ENCODE measurements at regions not wholly inside any gene's neighbourhood (a gene's known extent, or its start where the extent isn't known, plus 50 kb on each side); places are given as distances from the start of the nearest gene placed in this dataset.

DNA sequence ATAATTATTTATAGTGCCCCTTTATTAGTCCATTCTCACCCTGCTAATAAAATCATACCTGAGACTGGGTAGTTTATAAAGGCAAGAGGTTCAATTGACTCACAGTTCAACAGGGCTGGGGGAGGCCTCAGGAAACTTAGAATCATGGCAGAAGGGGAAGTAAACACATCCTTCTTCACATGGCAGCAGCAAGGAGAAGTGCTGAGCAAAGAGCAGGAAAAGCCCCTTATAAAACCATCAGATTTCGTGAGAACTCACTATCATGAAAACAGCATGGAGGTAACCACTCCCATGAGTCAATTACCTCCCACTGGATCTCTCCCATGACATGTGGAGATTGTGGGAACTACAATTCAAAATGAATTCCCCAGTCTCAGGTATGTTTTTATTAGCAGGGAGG lies 89.9 kb upstream of the STARD13 start:
- Histone ChIP-seq H3K4me1 (ENCODE audit: control insufficient read depth in 2 of 2, insufficient read depth in 2 of 2, low read length in 2 of 2) (peaks cover 0 to 3% of the 10 kb centered on the region in 2 donors), H3K4me2 (replicated peaks; ENCODE audit: low read depth, low read length, poor library complexity, severe bottlenecking) (no peak overlapping the region), H3K9ac (ENCODE audit: low read length) (no peak overlapping the region), H3K27ac (ENCODE audit: low read length in 2 of 2) (no peak overlapping the region), H3K9me3 (ENCODE audit: control extremely low read depth in 1 of 3, control insufficient read depth in 2 of 3, insufficient read depth in 1 of 3, low read length in 2 of 3) (peaks cover 0 to 2% (median 1%) of the 10 kb centered on the region in 3 donors), H4K20me1 (ENCODE audit: control insufficient read depth, insufficient read depth, low read length, poor library complexity, severe bottlenecking) (no peaks in the 10 kb centered on the region), H3K79me2 (ENCODE audit: control insufficient read depth, insufficient read depth, low read length) (no peaks in the 10 kb centered on the region), H3K27me3 (replicated peaks in 1 of 4; ENCODE audit: control extremely low read depth in 1 of 4, control insufficient read depth in 3 of 4, insufficient read depth in 4 of 4, low read length in 3 of 4) (no peaks in the 10 kb centered on the region), H3K36me3 (replicated peaks in 1 of 2; ENCODE audit: control extremely low read depth in 1 of 2, control insufficient read depth in 1 of 2, extremely low read depth in 1 of 2, insufficient read depth in 2 of 2, low read length in 1 of 2) (no peaks in the 10 kb centered on the region), H3K4me3 (ENCODE audit: control extremely low read depth in 1 of 5, extremely low read depth in 1 of 5, insufficient read depth in 1 of 5, low read depth in 2 of 5, low read length in 4 of 5) (no peak overlapping the region), H2AFZ (ENCODE audit: insufficient read depth, low read depth, low read length, poor library complexity, severe bottlenecking) (no peak overlapping the region)
- no peaks in the 10 kb centered on the region for H3K9me3 Mint-ChIP-seq (ENCODE audit: insufficient read depth)
- no peak overlapping the region for H3K27ac Mint-ChIP-seq
- ATAC-seq (ENCODE audit: low read depth) = no peak
- TF ChIP-seq EZH2 (IDR thresholded peaks at IDR 0.05; ENCODE audit: borderline replicate concordance, insufficient read depth, low read depth, low read length, poor library complexity, severe bottlenecking) (no peak), CTCF (IDR thresholded peaks at IDR 0.05) (no peak)
- intact Hi-C loops (cut with micrococcal nuclease) = no loop called here
- H3K4me1 Mint-ChIP-seq = no peaks in the 10 kb centered on the region
- no CpG with 5 or more reads among the region's 1 CpG for WGBS (ENCODE audit: insufficient coverage)
- ChIA-PET POLR2A (no interaction called here), CTCF (no interaction called here)
- no peak for DNase-seq
- no peak overlapping the region for H3K4me3 Mint-ChIP-seq
- peaks cover 11% of the 10 kb centered on the region for H3K27me3 Mint-ChIP-seq

DNA sequence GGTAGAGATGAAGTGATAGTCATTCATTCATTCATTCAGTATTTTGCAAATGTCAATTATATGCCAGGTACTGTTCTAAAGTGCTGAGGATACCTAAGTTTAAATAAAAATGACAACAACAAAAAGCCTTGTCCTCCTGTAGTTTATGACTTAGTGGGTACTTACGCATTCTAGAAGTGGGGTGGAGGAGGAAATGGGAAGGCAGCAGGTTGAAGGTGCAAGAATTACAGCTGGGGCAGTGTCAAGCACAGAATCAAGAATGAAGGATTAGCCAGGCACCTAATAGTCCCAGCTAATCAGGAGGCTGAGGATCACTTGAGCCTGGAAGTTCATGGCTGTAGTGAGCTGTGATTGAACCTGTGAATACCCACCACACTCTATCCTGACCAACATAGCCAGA lies 90.7 kb upstream of the STARD13 start:
- Mint-ChIP-seq H3K4me1 (no peaks in the 10 kb centered on the region), H3K27ac (no peak overlapping the region), H3K27me3 (peaks cover 7% of the 10 kb centered on the region), H3K4me3 (no peak overlapping the region), H3K9me3 (ENCODE audit: insufficient read depth) (no peaks in the 10 kb centered on the region)
- Histone ChIP-seq H3K4me1 (ENCODE audit: control insufficient read depth in 2 of 2, insufficient read depth in 2 of 2, low read length in 2 of 2) (peaks cover 0 to 3% of the 10 kb centered on the region in 2 donors), H3K79me2 (ENCODE audit: control insufficient read depth, insufficient read depth, low read length) (no peaks in the 10 kb centered on the region), H3K4me3 (ENCODE audit: control extremely low read depth in 1 of 5, extremely low read depth in 1 of 5, insufficient read depth in 1 of 5, low read depth in 2 of 5, low read length in 4 of 5) (no peak overlapping the region), H3K9me3 (ENCODE audit: control extremely low read depth in 1 of 3, control insufficient read depth in 2 of 3, insufficient read depth in 1 of 3, low read length in 2 of 3) (peaks cover 0 to 2% (median 1%) of the 10 kb centered on the region in 3 donors), H3K9ac (ENCODE audit: low read length) (no peak overlapping the region), H3K27ac (ENCODE audit: low read length in 2 of 2) (no peak overlapping the region), H4K20me1 (ENCODE audit: control insufficient read depth, insufficient read depth, low read length, poor library complexity, severe bottlenecking) (no peaks in the 10 kb centered on the region), H3K36me3 (replicated peaks in 1 of 2; ENCODE audit: control extremely low read depth in 1 of 2, control insufficient read depth in 1 of 2, extremely low read depth in 1 of 2, insufficient read depth in 2 of 2, low read length in 1 of 2) (no peaks in the 10 kb centered on the region), H3K27me3 (replicated peaks in 1 of 4; ENCODE audit: control extremely low read depth in 1 of 4, control insufficient read depth in 3 of 4, insufficient read depth in 4 of 4, low read length in 3 of 4) (no peaks in the 10 kb centered on the region), H2AFZ (ENCODE audit: insufficient read depth, low read depth, low read length, poor library complexity, severe bottlenecking) (no peak overlapping the region), H3K4me2 (replicated peaks; ENCODE audit: low read depth, low read length, poor library complexity, severe bottlenecking) (no peak overlapping the region)
- DNase-seq (no peak), ATAC-seq (ENCODE audit: low read depth) (no peak)
- no peak for TF ChIP-seq EZH2 (IDR thresholded peaks at IDR 0.05; ENCODE audit: borderline replicate concordance, insufficient read depth, low read depth, low read length, poor library complexity, severe bottlenecking)
- TF ChIP-seq CTCF (IDR thresholded peaks at IDR 0.05) = no peak
- intact Hi-C loops (cut with micrococcal nuclease) = no loop called here
- ChIA-PET CTCF (no interaction called here), POLR2A (no interaction called here)
- WGBS (ENCODE audit: insufficient coverage) = 89% methylated on average over 1 of the region's 1 CpG

Data from B cell (primary cell).